BE2C (cell line): ENCODE measurements at regions not wholly inside any gene's neighbourhood (a gene's known extent, or its start where the extent isn't known, plus 50 kb on each side); places are given as distances from the start of the nearest gene placed in this dataset.

Experiments used
- DNase-seq: peaks from one replicate; pipeline ENCODE4 v3.0.0-alpha.2; 2020
- H3K27me3 ChIP-seq: fragments of 250-450 bp; sonication (Bioruptor Pico); 2 replicates; pipeline ENCODE4 v1.5.1; 2020; ENCODE audit warnings: mild to moderate bottlenecking
- H3K36me3 ChIP-seq: fragments of 250-450 bp; sonication (Bioruptor Pico); 2 replicates; pipeline ENCODE4 v1.5.1; 2020; ENCODE audit warnings: mild to moderate bottlenecking
- H3K4me1 ChIP-seq: fragments of 250-450 bp; sonication (Bioruptor Pico); 2 replicates; pipeline ENCODE4 v1.5.1; 2020
- H3K4me3 ChIP-seq: 2 replicates; pipeline ENCODE4 v1.5.1; 2011; ENCODE audit warnings: low read depth, low read length
- H3K9me3 ChIP-seq: fragments of 250-450 bp; sonication (Bioruptor Pico); 2 replicates; pipeline ENCODE4 v1.5.1; 2020
- TF ChIP-seq, protein P1 (sequence below): IDR thresholded peaks from 2 replicates; pipeline ENCODE4 v1.5.1; 2012; ENCODE audit warnings: mild to moderate bottlenecking, low read depth, low read length

DNA sequence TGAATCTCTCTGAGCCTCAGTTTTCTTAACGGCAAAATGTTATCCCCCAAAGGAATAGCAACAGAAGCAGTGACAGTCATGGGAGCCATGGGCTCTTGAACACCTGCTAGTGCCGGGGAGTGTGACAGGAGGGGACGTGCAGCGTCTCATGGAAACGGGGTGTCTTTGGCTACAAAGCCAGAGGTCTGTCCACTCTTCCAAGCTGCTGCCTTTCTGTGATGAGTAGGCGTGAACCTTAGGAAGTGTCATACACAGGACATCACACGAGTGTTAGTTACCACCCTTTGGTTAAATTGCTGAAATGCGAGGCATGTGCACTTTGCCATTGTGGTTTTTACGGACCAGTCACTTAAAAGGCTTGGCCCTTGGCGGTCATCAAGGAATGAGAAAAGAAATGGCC lies 93.4 kb downstream of the IRF8 start:
- Histone ChIP-seq H3K27me3 (peaks cover 71% of the 10 kb centered on the region), H3K9me3 (no peaks in the 10 kb centered on the region), H3K36me3 (no peaks in the 10 kb centered on the region), H3K4me3 (no peak overlapping the region), H3K4me1 (no peaks in the 10 kb centered on the region)
- TF ChIP-seq, protein P1, sequence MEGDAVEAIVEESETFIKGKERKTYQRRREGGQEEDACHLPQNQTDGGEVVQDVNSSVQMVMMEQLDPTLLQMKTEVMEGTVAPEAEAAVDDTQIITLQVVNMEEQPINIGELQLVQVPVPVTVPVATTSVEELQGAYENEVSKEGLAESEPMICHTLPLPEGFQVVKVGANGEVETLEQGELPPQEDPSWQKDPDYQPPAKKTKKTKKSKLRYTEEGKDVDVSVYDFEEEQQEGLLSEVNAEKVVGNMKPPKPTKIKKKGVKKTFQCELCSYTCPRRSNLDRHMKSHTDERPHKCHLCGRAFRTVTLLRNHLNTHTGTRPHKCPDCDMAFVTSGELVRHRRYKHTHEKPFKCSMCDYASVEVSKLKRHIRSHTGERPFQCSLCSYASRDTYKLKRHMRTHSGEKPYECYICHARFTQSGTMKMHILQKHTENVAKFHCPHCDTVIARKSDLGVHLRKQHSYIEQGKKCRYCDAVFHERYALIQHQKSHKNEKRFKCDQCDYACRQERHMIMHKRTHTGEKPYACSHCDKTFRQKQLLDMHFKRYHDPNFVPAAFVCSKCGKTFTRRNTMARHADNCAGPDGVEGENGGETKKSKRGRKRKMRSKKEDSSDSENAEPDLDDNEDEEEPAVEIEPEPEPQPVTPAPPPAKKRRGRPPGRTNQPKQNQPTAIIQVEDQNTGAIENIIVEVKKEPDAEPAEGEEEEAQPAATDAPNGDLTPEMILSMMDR, result no peak
- no peak for DNase-seq

DNA sequence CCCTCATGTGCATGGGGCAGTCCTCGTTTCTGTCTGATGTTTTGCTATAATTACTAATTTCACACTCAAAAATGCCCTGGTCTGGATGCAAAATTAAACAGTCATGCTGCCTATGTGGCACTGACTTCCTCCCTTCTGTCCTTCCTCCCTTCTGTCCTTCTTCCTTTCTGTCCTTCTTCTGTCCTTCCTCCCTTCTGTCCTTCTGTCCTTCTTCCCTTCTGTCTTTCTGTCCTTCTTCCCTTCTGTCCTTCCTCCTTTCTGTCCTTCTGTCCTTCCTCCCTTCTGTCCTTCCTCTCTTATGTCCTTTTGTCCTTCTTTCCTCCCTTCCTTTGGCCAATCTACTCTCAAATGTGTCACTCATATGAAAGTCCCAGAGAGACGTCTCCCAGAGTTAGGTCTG lies 93.8 kb downstream of the IRF8 start:
- Histone ChIP-seq H3K9me3 (no peaks in the 10 kb centered on the region), H3K27me3 (peaks cover 69% of the 10 kb centered on the region), H3K36me3 (no peaks in the 10 kb centered on the region), H3K4me1 (no peaks in the 10 kb centered on the region), H3K4me3 (no peak overlapping the region)
- TF ChIP-seq, protein P1, result no peak
- DNase-seq, result no peak

DNA sequence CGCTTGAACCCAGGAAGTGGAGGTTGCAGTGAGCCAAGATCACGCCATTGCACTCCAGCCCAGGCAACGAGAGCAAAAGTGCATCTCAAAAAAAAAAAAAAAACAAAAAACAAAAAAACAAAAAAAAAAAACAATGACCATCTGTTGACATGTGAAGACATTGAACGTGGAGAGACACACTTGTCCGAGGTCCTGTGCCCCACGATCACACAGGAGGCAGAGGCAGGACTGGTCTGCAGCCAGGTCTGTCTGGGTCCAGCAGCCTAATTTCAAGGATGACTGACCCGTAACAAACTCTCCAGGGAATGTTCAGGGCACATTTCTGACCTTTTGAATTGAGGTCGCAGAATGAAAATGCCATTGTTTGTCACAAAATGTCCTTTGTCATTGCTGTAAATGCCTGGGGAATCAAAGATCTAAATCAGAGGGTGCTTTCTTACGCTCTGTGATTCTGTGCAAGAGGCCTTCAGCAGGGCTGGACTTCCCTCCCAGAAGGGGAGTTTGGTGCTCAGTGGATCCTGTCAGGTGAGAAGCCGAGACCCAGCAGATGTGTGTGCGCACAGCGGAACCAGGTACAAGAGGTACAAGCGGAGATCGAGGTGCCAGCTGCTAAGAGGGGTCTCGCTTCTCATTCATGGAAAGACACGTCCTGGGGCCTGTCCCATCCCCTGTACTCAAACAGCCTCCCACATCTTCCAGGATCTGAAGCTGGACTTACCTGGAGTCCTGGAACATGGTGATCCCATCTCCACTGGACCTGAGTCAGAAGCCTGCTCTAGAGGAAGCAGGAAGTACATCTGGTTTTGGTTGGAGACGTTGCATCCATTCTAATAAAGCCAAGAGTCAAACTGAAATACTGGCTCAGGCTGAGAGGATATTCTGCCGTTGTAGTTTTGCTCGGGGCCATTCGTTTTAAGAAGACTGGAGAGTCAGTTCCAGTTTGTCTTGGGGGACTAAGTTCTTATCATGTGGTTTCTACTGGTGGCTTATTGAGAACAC lies 95.8 kb downstream of the IRF8 start:
- TF ChIP-seq, protein P1, result no peak
- no peak for DNase-seq
- Histone ChIP-seq H3K9me3 (no peaks in the 10 kb centered on the region), H3K4me1 (no peaks in the 10 kb centered on the region), H3K27me3 (peaks cover 54% of the 10 kb centered on the region), H3K4me3 (no peak overlapping the region), H3K36me3 (no peaks in the 10 kb centered on the region)

DNA sequence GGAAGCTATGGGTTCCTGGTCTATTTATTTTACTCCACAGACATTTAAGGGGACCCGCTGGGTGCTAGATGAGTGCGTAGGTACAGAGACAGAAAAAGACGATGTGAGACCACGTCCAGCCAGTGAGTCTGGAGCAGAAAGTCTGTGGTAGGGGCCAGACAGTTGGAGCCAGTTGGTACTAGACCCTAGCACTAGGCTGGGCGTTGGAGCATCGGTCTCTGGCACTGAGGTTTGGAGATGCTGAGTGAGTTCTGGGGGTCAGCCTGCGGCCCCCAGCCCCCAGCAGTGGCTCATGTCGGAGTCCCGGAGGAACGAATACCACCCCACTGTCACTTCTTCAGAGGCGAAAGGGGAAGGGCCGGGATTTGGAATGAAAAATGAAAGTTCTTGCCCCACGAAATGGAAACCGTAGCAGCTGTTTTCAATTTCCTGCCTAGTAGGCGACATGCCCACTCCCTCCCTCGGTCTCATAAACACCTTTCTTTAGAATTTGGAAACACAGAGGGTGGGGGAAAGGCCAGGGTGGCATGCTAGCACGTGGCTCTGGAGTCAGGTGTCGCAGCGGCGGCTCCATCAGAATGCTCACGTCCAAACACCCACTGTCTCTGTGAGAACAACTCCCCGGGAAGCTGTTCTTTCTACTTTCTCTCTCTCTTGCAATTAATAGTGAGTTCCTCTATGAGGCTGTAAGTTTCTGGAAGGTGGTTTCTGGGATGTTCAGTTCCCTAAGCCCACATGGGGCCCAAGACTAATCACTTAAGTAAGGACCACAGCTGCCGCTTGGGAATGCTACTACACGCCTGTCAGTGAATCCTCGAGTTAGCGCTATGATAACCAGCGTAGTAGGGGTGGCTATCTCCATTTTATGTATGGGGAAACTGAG lies 96.8 kb downstream of the IRF8 start:
- no peaks in the 10 kb centered on the region for H3K4me1 ChIP-seq
- TF ChIP-seq, protein P1, result no peak
- H3K4me3 ChIP-seq, result no peak overlapping the region
- peaks cover 53% of the 10 kb centered on the region for H3K27me3 ChIP-seq
- no peak for DNase-seq
- H3K36me3 ChIP-seq, result no peaks in the 10 kb centered on the region
- no peaks in the 10 kb centered on the region for H3K9me3 ChIP-seq

DNA sequence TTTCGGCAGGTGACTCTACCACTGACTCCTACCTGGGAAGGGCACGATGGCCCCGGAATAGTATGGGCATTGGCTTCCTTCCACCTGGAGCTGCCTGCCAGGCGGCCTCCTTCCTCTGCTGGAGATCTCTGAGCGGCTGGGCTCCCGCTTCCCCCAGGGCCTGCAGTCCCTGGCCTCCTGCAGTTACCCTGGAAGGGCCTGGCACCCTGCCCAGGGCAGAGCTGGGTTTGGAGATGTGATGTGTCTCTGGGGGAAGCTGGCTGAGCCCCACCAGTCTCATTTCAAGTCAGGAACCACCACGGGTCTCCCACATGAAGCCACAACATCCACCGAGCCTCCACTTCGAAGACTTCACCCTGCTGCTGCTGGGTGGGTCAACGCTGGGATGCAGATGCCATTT lies 97.9 kb downstream of the IRF8 start:
- Histone ChIP-seq H3K27me3 (peaks cover 46% of the 10 kb centered on the region), H3K4me1 (no peaks in the 10 kb centered on the region), H3K36me3 (no peaks in the 10 kb centered on the region), H3K4me3 (no peak overlapping the region), H3K9me3 (no peaks in the 10 kb centered on the region)
- peak; percentile 29 for DNase-seq
- TF ChIP-seq, protein P1, result no peak
